ENCODE measurements at regions not wholly inside any gene's neighbourhood (a gene's known extent, or its start where the extent isn't known, plus 50 kb on each side); places are given as distances from the start of the nearest gene placed in this dataset.
"Not testable (repeated sequence)": the region's sequence is repeated elsewhere in the genome, so short reads cannot be mapped to it uniquely, and the experiment has no call there.

- DNase-seq: no peak
Observed at GRCh38 chr5:1748271-1748670, 51.4 kb downstream of the MRPL36 start.

GRCh38 chr5:1747803-1748085 is 51.9 kb downstream of the MRPL36 start:
- DNase-seq: no peak

- no peak for DNase-seq
Observed at GRCh38 chr5:1747079-1747802, 52.4 kb downstream of the MRPL36 start.

- no peak for DNase-seq
Observed at GRCh38 chr5:1746371-1747078, 53.1 kb downstream of the MRPL36 start.

- no peak for DNase-seq
Observed at GRCh38 chr5:1745796-1746370, 53.8 kb downstream of the MRPL36 start.

GRCh38 chr5:1745123-1745795 is 54.4 kb downstream of the MRPL36 start:
- no peak for DNase-seq

- no peak for DNase-seq
Observed at GRCh38 chr5:1744393-1745122, 55.1 kb downstream of the MRPL36 start.

GRCh38 chr5:1743769-1744085 is 55.9 kb downstream of the MRPL36 start:
- DNase-seq: no peak

- no peak for DNase-seq
Observed at GRCh38 chr5:1743061-1743768, 56.4 kb downstream of the MRPL36 start.

- peak; percentile 20 for DNase-seq
Observed at GRCh38 chr5:1737790-1738405, 61.7 kb downstream of the MRPL36 start.

GRCh38 chr5:1736889-1737711 is 62.5 kb downstream of the MRPL36 start:
- no peak for DNase-seq

- DNase-seq: no peak
Observed at GRCh38 chr5:1736065-1736464, 63.6 kb downstream of the MRPL36 start.

- no peak for DNase-seq
Observed at GRCh38 chr5:1735320-1735970, 64.2 kb downstream of the MRPL36 start.

GRCh38 chr5:1734908-1735289 is 64.7 kb downstream of the MRPL36 start:
- DNase-seq: no peak

GRCh38 chr5:1734271-1734907 is 65.2 kb downstream of the MRPL36 start:
- DNase-seq: no peak

GRCh38 chr5:1733369-1733768 is 66.3 kb downstream of the MRPL36 start:
- no peak for DNase-seq

GRCh38 chr5:1732945-1733344 is 66.7 kb downstream of the MRPL36 start:
- no peak for DNase-seq

- no peak for DNase-seq
Observed at GRCh38 chr5:1732238-1732941, 67.2 kb downstream of the MRPL36 start.

- not testable (repeated sequence) for DNase-seq
Observed at GRCh38 chr5:1731855-1732237, 67.8 kb downstream of the MRPL36 start.
